Epidermal melanocyte (primary cell): ENCODE measurements at regions not wholly inside any gene's neighbourhood (a gene's known extent, or its start where the extent isn't known, plus 50 kb on each side); places are given as distances from the start of the nearest gene placed in this dataset.

ENCODE experiments used
- DNase-seq: peaks from one replicate; pipeline ENCODE4 v3.0.0; 2011; ENCODE audit warnings: low spot score; ENCODE audit not compliant: insufficient read length

GRCh38 chr3:177300039-177300833, 103.0 kb upstream of the TBL1XR1 start:
- no peak for DNase-seq

DNA sequence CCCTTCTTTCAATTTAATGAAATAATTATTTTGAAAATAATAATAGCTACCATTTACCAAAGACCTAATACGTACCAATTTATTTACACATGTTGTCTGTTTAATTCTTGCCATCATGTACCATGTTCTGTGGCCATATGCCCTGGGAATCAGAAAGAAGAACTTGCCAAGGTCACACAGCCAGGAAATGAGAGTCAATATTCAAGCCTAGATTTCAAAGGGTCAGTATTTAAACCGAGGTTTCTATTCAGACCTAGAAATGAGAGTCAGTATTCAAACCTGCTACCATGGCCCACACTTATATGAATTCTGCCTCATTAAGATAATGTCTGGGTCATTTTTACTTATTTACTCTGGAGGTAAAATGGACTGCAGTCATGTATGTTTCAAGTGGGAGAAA, 103.6 kb upstream of the TBL1XR1 start:
- no peak for DNase-seq

DNA sequence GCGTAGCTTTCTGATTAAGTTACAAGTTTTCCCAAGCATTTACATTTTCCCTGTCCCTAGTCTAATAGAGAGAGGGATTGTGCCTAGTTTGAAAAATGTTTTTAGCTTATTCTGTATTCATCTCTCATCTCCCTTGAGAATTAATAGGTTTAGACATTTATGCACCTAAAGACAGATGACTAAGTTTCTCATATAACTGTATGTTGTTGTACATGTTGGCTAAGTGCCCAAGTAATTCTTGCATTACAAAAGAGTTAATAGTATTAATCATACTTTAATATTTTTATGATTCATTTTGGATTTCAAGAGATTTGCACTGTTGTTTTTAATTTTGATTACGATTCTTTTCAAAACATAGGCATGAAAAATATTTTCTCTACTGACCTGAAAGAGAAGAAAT, 109.0 kb upstream of the TBL1XR1 start:
- no peak for DNase-seq

DNA sequence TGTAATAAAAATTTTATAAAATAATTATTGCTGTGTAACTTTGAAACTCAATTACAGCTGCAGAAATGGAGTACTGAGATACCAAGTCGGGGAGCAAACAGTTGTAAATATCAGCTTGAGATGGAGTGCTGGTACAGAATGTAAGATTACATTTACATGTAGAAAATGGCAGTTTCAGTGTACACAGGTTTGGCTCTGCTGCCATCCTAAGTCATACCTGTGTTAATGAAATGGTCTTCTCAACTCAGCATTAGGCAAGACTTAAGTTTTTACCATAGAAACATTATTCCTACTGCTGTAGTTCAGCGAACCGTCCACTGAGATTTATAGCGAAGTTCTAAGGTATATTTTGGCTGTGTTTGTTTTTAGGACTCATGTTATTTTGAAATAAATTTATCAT, 110.1 kb upstream of the TBL1XR1 start:
- no peak for DNase-seq

DNA sequence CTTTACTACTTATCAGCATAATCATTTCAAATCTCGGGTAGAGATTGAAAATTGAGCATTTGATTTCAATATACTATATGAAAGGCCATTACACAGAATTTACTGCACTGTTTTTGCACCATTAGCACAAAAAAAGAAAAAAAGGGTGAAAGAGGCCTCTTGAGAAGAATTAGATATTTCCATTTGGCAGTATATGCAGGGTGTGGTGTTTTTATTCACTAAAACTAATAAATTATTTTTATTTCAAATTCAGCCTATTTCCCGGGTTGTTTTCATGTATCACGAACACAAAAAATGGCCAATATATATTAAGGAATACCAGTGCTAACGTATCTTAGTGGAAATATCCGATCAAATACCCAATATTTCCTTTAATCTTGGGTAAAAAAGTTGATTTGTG, 110.5 kb upstream of the TBL1XR1 start:
- no peak for DNase-seq

DNA sequence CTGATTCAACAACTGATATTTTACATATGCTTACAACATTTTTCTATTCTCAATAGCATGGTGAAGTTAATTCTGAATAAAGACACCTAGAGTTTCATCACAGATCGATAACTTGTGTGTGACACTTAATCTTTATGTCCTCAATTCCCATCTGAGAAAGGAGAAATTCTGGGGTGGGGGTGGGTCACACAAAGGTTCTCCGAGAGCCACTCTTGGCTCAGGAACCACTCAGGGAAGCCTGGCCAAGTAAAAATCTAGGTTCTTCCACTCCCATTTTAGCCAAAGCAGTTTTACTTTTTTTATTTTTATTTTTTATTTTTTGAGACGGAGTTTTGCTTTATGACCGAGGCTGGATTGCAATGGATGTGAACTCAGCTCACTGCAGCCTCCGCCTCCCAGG, 111.0 kb upstream of the TBL1XR1 start:
- DNase-seq, result no peak

DNA sequence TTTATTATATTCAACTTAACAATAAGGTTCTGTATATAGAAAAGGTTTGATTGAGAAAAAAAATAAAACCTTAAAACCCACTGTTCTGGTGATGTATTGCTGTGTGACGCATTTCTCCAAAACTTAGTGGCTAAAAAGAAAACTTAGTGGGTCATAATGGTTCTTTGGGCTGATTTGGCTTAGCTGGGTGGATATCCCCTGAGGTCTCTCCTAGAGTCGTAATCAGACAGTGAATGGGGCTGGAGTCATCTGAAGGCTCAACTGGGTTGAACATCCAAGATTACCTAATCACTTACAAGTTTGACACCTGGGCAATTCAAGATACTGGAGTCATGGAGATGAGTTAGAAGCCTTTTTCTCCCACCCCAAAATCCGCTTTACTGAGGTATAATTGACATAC, 111.6 kb upstream of the TBL1XR1 start:
- no peak for DNase-seq

DNA sequence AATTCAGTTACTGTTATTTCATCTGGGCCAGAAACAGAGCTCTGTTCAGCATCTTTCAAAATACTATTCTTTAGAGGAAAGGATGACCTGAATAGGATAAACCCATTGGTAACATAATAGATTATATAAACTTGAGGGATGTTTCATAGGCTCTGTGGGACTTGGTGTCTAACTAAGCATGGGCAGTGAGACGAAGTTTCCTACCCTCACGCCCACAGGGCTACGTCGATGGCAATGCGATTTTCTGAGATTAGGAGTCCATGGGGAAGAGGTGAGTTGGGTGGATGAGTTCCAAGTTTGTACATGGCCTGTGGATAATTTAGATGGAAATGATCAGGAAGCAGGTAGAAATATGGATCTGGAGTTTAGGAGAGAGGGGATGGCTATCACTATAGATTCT, 115.2 kb upstream of the TBL1XR1 start:
- no peak for DNase-seq

- DNase-seq, result no peak
These were observed 117.6 kb upstream of the TBL1XR1 start for GRCh38 chr3:177314897-177315296.

DNA sequence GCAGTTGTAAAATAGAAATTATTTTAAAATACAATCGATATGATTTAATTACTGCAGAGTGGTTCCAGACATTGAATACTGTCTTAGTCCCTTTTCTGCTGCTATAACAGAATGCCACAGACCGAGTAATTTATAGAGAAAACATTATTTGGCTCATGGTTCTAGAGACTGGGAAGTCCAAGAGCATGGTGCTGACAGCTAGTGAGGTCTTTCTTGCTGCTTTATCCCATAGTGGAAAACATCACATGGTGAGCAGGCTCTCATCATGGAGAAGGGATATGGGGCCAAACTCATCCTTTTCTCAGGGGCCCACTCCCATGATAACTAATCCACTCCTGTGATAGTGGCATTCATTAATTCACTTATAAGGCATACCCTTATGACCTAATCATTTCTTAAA, 120.0 kb upstream of the TBL1XR1 start:
- no peak for DNase-seq

GRCh38 chr3:177318559-177318958, 121.3 kb upstream of the TBL1XR1 start:
- DNase-seq, result no peak

DNA sequence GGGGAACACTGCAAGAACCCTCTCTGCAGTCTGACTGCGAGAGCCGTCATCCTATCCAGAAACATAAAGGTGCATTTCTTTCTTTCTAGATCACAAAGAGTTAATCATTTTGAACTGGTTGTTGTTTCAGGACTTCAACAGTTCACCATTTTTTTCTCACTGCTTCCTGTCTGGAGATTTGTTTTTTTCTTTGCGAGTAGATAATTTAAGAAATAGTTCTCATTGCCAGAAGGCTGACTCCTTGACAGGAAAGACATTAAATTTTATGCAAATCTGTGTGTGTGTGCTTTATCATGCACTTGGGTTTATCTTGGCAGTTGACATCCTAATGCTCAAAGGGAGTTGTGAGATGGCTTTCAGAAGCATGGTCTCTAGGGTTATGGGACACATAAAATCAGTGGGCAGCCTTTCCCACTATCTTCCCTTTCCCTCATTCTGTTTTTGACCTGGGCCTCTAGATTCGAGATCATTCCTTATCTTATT, 123.5 kb upstream of the TBL1XR1 start:
- DNase-seq, result no peak

GRCh38 chr3:177321819-177322218, 124.5 kb upstream of the TBL1XR1 start:
- DNase-seq, result no peak

GRCh38 chr3:177322881-177323280, 125.6 kb upstream of the TBL1XR1 start:
- DNase-seq, result no peak

DNA sequence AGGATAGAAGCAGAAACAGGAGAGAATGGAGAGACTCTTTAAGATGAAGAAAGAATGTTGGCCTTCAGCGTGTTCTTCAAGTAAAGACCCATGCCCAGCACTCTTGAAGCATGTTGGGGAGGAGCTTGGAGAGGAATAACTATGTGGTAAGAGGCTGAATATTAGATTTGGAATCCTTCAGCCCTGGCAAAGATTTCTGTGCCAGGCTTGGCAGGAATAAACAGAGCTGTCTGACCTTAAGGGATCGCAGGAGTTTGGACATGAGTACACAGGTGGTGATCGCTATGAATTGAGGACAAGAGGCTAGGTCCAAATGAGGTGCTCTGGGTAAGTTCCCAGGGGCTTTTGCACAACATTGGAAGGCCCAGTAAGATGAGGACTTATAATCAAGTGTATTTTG, 132.6 kb upstream of the TBL1XR1 start:
- no peak for DNase-seq

GRCh38 chr3:177330779-177331178, 133.5 kb upstream of the TBL1XR1 start:
- DNase-seq, result no peak

DNA sequence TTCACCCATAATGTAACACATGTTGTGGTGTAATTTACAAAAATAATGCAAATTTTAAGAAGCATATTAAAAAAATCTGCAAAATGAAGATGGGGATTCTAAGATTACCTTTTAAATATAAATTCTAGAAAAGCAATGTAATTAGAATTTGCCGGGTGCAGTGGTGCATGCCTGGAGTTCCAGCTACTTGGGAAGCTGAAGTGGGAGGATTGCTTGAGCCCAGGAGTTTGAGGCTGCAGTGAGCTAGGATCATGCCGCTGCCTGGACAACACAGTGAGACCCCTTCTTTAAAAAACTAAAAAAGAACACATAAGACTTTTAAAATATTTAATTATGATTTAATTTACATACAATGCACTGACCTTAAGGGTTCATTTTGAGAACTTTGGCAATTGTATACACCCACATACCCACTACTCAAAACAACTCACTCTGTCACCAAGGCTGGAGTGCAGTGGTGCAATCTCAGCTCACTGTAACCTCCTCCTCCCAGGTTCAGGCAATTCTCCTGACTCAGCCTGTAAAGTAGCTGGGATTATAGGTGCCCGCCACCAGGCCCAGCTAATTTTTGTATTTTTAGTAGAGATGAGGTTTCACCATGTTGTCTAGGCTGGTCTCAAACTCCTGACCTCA, 134.0 kb upstream of the TBL1XR1 start:
- no peak for DNase-seq

GRCh38 chr3:177332955-177333354, 135.7 kb upstream of the TBL1XR1 start:
- DNase-seq, result no peak

GRCh38 chr3:177333533-177334520, 136.5 kb upstream of the TBL1XR1 start:
- DNase-seq, result no peak

DNA sequence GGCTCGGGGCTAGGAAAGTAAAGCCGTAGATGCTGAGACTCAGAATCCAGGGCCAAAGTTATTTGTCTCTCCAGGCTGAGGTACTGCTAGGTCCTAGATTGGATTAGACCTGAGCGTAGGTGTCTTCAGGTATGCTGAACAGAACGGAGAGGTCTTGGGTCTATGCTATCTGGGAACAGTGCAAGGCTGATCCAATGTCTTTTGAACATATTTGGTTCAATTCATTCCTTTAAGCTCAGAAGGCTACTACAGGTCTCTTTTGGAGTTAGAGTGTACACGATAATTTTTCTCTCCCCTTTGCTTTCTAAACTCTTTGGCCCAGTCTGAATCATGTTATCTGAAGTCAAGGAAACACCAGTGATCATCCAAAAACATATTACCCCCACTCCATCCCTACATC, 137.5 kb upstream of the TBL1XR1 start:
- DNase-seq, result no peak

DNA sequence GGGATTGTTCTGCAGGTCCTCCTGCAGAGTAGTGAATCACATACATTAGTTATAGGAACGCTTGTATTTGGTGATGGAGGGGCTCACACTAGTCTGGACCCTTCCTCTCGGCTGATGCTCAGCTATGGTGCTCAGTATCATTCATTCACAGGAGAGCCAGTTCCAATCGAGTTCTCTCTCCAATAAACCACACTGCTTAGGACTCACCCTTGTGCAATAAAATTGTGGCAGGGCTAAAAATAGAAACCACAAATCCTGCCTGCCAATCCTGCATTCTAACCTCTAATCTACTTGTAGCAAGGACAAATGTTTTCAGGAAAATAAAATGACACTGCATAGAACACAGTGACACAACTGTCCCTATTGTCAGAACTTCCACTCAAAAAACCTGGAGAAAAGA, 138.4 kb upstream of the TBL1XR1 start:
- no peak for DNase-seq
